Fibroblast of upper back skin (primary cell): ENCODE measurements at regions not wholly inside any gene's neighbourhood (a gene's known extent, or its start where the extent isn't known, plus 50 kb on each side); places are given as distances from the start of the nearest gene placed in this dataset.
"Not testable (repeated sequence)": the region's sequence is repeated elsewhere in the genome, so short reads cannot be mapped to it uniquely, and the experiment has no call there.

Experiments
- DNase-seq: peaks from one replicate; pipeline ENCODE4 v3.0.0-alpha.2; 2013

DNA sequence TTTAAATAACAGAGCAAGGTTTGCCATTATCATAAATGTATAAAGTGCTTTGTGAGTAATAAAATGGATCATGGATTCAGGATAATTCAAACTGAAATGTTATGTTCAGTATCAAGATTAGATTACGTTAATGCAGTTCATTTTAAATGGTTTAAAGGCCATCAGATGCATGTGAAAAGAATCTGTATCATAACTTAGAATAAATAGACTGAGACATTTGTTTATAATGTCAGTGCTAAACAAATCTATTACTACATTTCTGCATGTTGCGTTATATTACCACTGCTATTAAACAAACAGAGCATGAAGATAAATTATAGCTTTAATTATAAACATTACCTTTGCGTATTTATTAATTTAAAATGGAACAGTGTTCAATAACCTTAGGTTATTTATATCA, 160.2 kb downstream of the TOX3 start:
- no peak for DNase-seq

DNA sequence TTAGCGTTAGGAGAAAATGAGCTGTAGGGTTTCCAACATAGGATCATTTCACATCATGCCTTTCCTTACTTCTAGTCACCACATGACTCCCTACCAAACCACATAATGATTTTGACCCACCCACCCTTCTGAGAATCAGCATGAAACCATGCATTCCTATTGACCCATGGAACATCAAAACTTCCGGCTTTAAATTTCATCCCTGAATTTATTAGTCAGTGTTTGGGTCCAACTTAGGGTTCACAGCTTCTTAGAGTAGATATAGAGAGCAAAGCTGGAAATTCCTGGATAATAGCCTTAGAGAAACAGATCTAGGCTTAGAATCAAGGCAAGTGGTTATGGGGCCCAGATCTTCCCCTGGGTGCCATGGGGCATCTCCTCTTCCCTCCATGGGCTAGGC, 162.6 kb downstream of the TOX3 start:
- no peak for DNase-seq

DNA sequence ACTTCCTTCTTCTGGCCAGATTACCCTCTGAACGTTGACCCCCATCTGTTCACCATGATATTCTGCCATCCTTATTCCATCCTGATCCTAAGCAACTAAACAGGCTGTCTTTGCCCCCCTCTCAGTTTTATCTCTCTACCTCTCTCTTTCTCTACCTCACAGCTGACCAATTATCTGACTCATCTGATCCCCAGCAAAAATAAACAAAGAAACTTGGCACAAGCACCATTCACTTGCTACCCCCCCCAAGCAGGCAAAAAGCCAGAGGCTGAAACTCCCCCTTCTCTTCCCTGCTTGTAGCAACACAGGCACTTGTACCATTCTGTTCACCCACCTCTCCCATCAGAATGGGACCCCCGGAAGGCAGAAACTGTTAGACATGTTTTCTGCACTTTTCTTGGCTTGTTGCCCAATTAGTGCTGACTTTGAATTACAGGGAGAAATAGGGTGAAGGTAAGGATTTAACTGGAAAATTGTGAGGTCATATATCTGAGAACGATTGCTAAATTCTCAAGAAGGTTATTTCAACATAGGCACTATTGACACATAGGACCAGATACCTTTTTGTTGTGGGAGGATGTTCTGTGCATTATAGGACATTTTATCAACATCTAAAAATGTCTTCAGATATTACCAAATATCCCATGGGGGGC, 163.2 kb downstream of the TOX3 start:
- DNase-seq, result no peak

DNA sequence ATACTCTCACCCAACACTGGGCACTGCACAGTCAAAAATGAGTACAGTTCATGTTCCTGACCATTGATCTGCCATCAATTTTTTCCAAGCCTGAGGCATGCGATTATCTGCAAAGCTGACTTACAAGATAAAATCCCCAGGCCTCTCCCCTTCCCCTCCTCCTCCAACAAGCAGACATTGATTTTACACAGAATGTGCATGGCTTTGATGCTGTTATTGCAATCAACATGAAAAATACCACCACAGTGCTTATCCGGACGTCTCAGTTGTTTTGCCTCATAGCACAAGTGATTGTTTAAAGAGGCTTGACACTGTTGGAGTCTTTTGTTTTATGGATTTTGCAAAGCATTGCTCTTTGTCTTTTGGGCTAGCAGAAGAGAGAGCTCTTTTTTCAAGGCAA, 163.8 kb downstream of the TOX3 start:
- DNase-seq, result no peak

DNA sequence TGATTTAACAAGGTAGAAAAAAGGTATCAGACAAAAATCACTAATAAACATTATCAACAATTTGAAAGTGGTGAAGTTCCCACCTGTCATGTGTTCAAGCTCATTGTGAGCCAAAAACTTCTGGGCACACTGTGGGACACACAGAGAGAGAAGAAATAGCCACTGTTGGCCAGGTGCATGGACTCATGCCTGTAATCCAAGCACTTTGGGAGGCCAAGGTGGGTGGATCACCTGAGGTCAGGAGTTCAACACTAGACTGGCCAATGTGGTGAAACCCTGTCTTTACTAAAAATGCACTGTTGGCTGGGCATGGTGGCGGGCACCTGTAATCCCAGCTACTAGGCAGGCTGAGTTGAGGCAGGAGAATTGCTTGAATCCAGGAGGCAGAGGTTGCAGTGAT, 167.4 kb downstream of the TOX3 start:
- no peak for DNase-seq

DNA sequence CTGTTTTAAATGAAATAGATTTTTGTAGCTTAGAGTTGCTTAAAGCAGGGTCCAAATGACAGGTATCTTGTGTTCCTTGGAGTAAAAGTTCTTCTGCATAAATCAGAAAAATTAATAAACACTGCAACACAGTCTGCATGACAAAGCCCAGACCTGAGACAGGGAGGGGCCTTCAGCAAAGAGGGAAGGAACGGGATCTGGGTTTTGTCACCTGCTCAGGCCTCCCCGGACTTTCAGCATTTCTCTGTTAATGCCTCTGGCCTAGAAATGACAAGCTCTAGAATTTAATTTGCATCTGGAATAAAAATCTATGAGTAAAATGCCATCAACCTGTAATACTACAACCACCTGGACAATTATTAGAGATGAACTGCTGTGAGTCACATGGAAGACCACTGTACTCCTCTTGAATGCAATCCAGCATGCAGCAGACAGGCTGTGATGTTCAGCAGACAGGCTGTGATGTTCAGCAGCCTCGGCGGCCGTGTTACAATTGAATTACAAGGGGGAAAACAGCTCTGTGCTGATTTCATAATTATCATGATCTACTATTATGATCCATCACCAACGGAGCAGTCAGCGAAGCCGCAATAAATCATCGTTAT, 170.2 kb downstream of the TOX3 start:
- DNase-seq, result no peak

DNA sequence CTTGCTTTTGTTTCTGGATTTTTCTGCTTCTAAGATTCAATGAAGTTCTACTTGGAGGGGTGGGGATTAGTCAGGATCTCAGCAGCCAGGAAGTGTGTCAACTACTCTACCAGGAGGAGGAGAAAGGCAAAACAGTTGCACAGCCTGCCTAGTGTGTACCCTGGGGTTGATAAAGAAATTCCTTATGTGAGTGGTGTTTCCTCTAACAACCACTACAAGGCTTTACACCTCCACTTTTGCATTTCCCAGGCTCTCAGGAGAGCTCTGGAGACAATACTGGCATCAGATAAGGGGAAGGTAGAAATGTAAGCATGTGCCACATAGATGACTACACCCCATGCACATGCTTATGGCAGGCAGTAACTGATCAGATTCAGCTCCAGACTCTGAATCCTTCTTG, 174.6 kb downstream of the TOX3 start:
- DNase-seq, result no peak

DNA sequence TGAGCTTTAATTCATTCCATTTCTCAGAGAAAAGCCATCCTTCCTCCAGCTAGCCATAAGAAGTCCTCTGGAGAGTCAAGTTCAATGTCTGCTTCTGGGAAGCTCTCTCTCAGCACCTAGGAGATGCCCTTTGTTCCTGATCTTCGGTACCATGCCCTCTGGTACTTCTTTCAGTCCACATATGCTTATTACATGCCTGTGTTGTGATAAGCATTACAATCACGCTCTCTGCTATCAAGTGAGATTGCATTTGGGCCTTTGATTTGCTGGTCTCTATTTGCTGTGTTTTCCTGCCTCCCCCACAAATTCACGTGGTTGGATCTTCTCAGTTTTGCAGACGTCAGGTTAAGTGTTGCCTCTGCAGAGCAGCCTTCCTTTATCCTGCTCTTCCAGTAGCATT, 178.1 kb downstream of the TOX3 start:
- no peak for DNase-seq

DNA sequence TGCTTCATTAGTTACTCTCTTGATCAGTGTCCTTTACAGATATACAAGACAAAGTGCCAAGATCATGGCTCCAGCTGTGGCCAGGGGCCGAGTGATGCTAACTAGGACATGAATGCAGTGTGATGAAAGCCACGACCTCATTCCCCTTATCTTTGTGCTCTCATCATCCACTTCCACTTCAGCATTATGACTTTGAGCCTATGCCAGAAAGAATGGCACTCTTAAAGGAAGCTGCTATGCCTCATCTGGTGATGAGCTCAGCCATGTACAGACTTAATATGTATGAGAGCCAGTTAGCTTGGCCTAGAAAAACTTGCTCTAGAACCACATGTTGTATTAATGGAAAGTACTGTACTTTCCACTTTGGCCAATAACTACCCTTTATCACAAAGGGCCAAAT, 179.1 kb downstream of the TOX3 start:
- no peak for DNase-seq

DNA sequence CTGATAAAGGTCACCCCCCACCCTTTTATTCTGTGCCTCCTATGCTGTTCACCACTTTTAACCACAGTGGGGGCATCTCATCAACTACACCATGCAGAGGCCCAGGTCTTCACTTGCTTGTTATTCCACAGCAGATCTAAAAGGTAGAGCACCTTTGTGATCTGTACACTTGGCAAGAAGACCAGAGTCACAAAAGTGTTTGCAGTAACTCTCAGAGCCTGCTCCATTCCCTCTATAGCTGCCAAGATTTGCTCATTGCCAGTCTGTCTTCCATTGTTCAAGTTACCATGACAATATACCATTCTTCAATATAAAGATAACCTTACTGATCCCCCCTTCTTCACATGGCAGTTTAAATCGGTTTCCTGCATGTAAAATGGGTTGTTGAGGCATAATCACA, 180.0 kb downstream of the TOX3 start:
- no peak for DNase-seq

DNA sequence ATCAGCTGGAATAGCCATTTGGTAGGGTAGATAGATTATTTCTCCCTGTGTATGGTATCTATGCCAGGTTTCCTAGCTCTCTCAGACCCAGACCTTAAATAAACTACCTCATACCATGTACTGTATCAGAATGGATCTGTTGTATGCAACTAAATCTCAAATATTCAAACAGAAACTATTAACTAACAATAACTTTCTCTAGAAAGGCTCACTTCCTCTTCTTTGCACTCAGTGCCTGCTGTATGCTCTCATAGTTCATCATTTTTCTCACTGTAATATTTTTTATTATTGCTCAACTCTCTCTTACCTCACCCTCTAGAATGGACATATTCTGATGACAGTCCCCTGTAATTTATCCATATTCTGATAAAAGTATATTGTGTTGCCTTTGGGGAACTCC, 182.4 kb downstream of the TOX3 start:
- no peak for DNase-seq

DNA sequence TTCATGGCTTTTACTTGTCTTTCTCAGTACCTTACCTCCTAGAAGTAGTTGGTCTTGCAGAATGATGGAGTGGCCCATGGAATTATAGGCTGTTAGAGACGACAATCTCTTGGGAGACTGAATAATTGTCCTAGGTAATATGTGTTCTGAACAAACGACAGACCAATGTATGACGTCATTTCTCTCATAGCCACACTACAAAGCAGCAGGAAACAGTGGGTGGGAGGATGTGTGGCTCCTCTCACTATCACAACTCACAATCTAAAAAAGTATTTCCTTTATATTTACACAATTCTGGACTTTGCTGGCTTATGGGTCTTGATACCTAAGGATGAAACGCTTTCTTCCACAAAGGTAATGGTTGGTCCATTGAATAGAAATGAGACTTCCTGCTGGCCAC, 183.9 kb downstream of the TOX3 start:
- DNase-seq, result no peak

DNA sequence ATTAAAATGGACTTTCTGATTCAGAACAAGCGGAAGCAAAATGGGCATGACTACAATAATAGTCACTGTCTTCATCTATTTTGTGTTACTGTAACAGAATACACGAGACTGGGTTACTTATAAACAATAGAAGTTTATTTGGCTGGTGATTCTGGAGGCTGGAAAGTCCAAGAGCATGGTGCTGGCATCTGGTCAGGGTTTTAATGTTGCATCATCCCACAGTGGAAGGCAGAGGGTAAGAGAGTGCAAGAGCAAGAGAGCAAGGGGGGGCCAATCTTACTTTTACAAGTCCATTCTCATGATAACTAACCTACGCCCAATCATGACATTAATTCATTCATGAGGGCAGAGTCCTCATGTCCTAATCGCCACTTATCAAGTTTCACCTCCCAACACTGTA, 189.2 kb downstream of the TOX3 start:
- no peak for DNase-seq

DNA sequence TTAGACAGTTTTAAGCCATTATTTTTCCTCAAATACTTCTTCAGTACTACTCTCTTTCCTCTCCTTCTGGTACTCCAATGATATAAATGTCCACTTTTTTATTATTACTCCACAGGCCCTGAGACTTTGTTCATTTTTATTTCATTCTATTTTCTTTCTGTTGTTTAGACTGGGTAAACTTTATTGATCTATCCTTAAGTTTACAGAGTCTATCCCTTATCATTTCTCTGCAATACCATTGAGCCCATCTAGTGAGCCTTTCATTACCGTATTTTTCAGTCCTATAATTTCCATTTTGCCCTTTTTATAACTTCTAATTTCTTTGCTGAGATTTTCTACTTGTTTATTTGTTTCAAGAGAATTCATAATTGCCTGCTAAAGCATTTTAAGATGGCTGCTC, 193.7 kb downstream of the TOX3 start:
- no peak for DNase-seq

DNA sequence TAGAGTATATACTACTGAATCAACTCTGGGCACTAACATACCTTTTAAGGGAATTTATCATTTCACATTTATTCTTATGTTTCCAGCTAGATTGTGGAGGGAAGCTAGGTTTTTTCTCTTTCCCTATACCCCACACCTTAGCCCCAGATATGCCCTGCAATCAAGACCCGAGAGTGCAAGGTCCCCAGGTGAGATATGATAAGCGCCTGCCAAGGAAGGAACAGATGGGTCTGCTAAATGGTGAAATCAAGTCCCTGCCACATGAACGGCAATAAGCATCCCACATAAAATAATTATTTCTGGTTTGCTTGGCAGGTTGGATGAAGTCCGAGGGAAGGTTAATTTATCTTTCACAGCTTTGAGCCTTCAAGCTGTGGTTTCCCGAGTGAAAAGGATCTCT, 195.5 kb downstream of the TOX3 start:
- no peak for DNase-seq

DNA sequence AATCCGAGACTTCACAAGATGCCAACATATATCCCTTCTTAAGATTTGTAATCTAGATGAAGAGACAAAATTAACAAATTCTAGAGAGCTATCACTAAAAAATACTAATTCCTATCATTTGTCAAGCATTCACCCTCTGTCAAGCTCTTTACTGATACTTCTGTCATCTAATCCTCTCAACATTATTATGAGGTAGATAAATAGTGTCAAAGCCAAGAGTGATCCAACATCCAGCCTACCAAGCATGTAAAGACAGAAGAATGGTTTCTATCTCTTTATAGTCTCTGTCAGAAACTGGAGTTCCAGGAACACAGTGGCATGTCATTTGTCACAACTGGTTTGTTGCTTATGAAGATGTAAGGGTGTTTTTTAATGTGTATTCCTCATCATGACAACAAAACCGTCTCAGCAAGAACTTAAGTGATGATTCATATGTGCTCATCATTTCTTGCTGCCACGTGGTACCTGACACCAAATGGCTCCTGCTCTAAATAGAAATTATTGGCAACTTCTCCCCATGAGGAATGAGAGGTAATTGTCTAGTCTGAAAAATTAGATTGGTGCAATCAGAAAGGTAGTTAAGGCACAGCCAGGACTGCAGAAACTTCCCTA, 196.8 kb downstream of the TOX3 start:
- DNase-seq, result no peak

DNA sequence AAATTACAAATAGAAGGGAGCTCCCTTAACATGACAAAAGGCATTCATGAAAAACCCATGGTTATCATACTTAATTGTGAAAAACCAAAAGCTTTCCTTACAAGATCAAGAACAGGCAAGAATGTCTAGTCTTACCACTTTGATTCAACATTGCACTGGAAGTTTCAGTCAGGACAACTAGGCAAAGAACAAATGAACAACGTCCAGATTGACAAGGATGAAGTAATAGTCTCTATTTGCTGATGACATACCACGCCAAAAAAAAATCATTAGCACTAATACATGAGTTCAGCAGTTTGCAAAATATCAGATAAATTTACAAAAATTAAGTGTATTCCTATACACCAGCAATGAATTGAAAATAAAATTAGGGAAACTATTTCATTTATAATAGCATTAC, 200.2 kb downstream of the TOX3 start:
- no peak for DNase-seq

DNA sequence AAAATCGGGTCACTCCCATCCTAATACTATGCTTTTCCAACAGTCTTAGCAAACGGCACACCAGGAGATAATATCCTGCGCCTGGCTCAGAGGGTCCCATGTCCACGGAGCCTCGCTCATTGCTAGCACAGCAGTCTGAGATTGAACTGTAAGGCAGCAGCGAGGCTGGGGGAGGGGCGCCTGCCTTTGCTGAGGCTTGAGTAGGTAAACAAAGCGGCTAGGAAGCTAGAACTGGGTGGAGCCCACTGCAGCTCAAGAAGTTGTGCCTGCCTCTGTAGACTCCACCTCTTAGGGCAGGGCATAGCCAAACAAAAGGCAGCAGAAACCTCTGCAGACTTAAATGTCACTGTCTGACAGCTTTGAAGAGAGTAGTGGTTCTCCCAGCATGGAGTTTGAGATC, 213.3 kb downstream of the TOX3 start:
- not testable (repeated sequence) for DNase-seq

DNA sequence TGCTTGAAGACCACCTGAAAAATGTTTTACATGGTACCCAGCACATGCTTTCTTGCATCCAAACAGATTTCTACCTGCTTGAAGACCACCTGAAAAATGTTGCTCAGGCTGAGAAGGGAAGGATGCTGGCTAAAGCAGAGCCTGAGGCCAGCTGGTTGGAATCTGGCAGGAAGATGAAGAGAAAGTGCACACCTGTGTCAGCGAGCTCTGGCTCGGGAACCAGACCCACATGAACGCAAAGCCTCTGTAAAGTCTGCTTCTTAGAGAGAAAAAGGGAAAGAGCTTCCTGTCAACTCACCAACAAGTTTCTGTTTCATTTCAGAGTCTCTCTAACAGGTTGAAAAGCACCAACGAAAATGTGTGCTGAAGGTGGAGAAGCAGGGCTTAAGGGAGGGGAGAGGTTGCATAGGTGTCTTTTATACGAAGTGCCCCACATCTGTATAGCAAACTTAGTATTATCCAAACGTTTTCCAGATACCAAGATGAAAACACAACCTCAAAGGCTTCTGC, 226.0 kb downstream of the TOX3 start:
- no peak for DNase-seq

DNA sequence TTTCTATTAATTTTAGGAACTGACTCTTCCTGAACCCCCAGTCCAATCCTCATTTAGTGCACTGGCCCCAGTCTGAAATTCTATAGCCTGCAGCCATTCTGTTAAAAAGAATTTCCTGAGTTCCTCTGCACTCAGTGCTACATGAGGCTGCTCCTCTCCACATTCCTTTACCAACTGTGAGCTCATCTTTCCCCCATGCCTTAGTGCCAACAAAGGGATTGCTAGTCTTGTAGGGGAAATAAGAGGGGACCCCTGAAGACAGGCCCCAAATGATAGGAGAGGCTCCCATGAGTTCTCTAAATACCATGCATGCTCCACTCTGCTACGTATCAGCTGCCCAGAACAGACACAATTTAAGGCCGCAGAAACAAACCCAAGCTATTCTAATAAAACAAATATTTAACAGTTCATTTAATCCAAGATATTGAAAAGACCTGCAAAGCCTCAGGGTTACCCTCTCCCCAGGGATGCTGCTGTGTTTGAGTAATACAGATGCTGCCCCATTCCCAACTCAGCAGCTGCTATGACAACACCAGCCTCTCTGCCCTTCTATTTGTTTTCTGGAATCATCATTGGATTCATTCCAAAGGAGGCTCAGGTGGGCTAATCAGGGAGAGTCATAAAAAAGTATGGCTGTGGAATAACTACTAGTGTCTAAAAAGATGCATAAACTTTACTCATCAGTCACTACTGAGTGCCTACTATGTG, 228.5 kb downstream of the TOX3 start:
- DNase-seq, result no peak

DNA sequence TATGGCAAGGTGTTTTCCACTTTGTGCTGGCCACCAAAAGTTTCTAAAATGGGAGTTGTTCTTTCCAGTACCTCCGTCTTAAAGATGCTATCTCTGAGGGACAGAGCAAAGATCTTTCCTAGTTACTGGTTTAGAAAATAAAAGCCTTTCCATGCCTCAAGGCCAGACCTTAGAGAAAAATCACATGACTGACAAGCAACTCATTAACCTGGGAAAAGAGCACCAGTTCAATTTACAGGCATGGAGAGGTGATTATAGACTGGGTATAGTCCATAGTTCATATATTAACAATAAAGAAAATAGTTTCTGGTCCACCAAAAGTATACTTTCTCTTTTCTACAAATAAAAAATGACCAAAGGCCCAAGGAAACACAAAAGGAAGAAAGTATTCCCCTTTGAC, 230.7 kb downstream of the TOX3 start:
- no peak for DNase-seq

DNA sequence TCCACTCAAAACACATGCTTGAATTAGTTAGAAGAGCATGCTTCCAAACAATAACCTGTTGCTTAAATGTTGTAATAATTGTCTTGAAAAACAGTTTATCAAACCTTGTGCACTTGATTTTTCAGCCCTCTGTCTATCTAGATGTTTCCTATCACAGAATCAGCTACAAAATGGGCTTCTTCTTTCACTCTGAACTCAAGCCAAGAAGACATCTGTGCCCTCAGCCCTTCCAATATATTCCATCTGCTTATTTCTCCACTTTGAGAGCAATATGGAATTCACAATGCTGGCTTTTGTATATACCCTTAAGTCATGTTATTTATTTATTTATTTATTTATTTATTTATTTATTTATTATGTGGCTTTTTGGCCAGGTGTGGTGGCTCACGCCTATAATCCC, 234.2 kb downstream of the TOX3 start:
- DNase-seq, result no peak

DNA sequence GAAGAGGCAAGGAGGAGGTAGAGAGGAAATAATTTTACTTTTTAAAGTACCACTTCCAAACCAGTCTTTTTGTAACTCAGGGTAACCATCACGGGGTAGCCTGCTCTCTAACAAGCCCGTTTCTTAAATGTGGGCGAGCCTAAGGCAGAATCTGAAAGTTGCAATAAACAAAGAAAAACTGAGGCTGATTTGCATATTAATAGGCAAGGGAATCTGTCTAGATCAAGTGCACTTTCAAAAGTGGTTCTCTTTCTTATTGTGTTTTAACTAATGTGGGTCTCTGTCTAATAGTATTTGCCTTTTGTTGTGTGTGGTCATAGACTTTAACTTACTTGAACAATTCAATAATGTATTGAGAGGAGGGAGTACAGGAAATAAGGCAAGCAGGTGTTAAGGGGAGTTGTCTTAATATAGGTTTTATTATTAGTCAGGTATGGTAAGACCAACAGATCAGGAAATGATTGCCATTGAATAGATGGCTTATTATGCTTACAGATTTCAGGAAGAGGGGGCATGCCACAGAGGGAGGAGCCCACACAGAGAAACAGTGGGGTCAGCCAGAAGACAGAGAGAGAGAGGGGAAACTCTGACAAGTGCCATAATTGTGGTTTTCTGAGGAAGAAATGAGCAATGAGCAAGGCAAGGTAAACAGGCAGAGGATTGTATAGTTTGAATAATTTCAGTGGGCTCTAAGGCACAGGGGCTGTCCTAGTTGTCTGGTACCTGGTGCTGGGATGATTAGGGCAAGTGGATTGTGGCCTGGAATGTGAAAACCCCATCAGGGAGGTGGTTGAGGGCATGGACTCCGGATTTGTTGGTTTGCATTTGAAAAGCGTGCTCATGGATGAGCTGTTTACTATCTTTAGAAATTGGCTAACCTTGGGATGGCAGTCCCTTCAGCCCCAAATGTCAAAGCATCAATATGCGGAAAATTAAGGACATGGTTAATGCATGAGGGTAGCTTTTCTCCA, 237.2 kb downstream of the TOX3 start:
- no peak for DNase-seq
